A549 (cell line): ENCODE measurements at regions not wholly inside any gene's neighbourhood (a gene's known extent, or its start where the extent isn't known, plus 50 kb on each side); places are given as distances from the start of the nearest gene placed in this dataset.

Source experiments
- ATAC-seq, 2 experiments: fragments of 200-7000 bp in 1 of 2; fragments of >200 bp in 1 of 2; cut with Nextera tagmentation in 1 of 2; cut with Tn5 transposase in 1 of 2; 3 replicates each; pipeline versions ENCODE4 v1.8.0 to v1.9.1; 2018 to 2020; ENCODE audit warnings: mild to moderate bottlenecking in 1 of 2, moderate library complexity in 1 of 2
- CTCF ChIA-PET: fragments of 300-600 bp; sonication (Branson Sonifier 250); formaldehyde crosslinking; extraction: SDS; loops from one replicate; lab custom pipeline; 2021; ENCODE audit warnings: antibody characterized with exemption, inconsistent platforms; lab: Yijun Ruan, JAX
- POLR2A ChIA-PET: fragments of 350-600 bp; formaldehyde crosslinking; extraction: SDS; loops from one replicate; lab custom pipeline; 2021; ENCODE audit warnings: antibody characterized with exemption, inconsistent platforms; lab: Yijun Ruan, JAX
- DNase-seq, 2 experiments: peaks; one replicate each; pipeline versions ENCODE4 v3.0.0 to v3.0.0-alpha.2; 2011 to 2016; ENCODE audit warnings: low read depth in 1 of 2, low spot score in 1 of 2
- FAIRE-seq: peaks from 2 replicates; lab custom pipeline; 2011; peaks lifted over from hg19 to GRCh38; lab: Jason Lieb, UNC
- H3K27ac ChIP-seq, 2 experiments: fragments of >200 bp; sonication (Bioruptor Twin); formaldehyde crosslinking; 3 replicates each; pipeline ENCODE4 v1.5.1; 2016 to 2017
- H3K4me1 ChIP-seq: fragments of >200 bp; sonication (Bioruptor Twin); formaldehyde crosslinking; 3 replicates; pipeline ENCODE4 v1.6.1; 2016
- H3K4me2 ChIP-seq: fragments of >200 bp; sonication (Bioruptor Twin); formaldehyde crosslinking; 3 replicates; pipeline ENCODE4 v1.6.1; 2016
- H3K4me3 ChIP-seq: fragments of >200 bp; sonication (Bioruptor Twin); formaldehyde crosslinking; 3 replicates; pipeline ENCODE4 v1.5.1; 2016
- H3K9me3 ChIP-seq: fragments of >200 bp; sonication (Bioruptor Twin); formaldehyde crosslinking; 3 replicates; pipeline ENCODE4 v1.6.1; 2016
- CBX8 ChIP-seq: fragments of 200-600 bp; sonication (generic); IDR thresholded peaks from 2 replicates; pipeline ENCODE4 v1.6.1; 2016
- CHD2 ChIP-seq: fragments of 150-350 bp; IDR thresholded peaks from 2 replicates; pipeline ENCODE4 v1.6.1; 2014; ENCODE audit warnings: low read length; ENCODE audit not compliant: partially characterized antibody
- EHF ChIP-seq: fragments of 250-450 bp; sonication (Bioruptor Pico); IDR thresholded peaks from 2 replicates; pipeline ENCODE4 v1.5.0; 2020; ENCODE audit warnings: mild to moderate bottlenecking
- EP300 ChIP-seq, 2 experiments: fragments of >200 bp; sonication (Bioruptor Twin); formaldehyde crosslinking; IDR thresholded peaks; 2 replicates in 1 of 2; 3 replicates in 1 of 2; pipeline ENCODE4 v1.6.1; 2016 to 2017
- ESRRA ChIP-seq: fragments of 150-350 bp; IDR thresholded peaks from 2 replicates; pipeline ENCODE4 v1.6.1; 2014; ENCODE audit warnings: mild to moderate bottlenecking, low read length, borderline replicate concordance
- FOSL2 ChIP-seq, 2 experiments: fragments of 450-650 bp in 1 of 2; fragments of >200 bp in 1 of 2; sonication (Bioruptor Twin) in 1 of 2; formaldehyde crosslinking; IDR thresholded peaks; 2 replicates each; pipeline versions ENCODE4 v1.5.0 to v1.6.1; 2016 to 2020; ENCODE audit warnings: mild to moderate bottlenecking in 1 of 2, moderate library complexity in 1 of 2
- JUN ChIP-seq, 2 experiments: fragments of >200 bp; sonication (Bioruptor Twin); formaldehyde crosslinking; IDR thresholded peaks; 2 replicates in 1 of 2; 3 replicates in 1 of 2; pipeline ENCODE4 v1.6.1; 2016 to 2017
- JUNB ChIP-seq: fragments of >200 bp; sonication (Bioruptor Twin); formaldehyde crosslinking; IDR thresholded peaks from 2 replicates; pipeline ENCODE4 v1.6.1; 2016
- MAFK ChIP-seq: fragments of 450-650 bp; IDR thresholded peaks from 2 replicates; pipeline ENCODE4 v1.6.1; 2014; ENCODE audit not compliant: partially characterized antibody
- NPAS2 ChIP-seq: fragments of 250-450 bp; sonication (Bioruptor Pico); IDR thresholded peaks from 2 replicates; pipeline ENCODE4 v1.8.0; 2022; ENCODE audit warnings: mild to moderate bottlenecking, moderate library complexity, borderline replicate concordance
- PHF8 ChIP-seq: fragments of 200-600 bp; sonication (generic); IDR thresholded peaks from 2 replicates; pipeline ENCODE4 v1.6.1; 2016; ENCODE audit warnings: low read depth, mild to moderate bottlenecking, antibody characterized with exemption, moderate library complexity, borderline replicate concordance
- POLR2AphosphoS2 ChIP-seq: conservative IDR thresholded peaks from 2 replicates; pipeline ENCODE4 v1.6.1; 2012; ENCODE audit warnings: low read length, improper control_type of control experiment, inconsistent platforms
- RARB ChIP-seq: fragments of 250-450 bp; sonication (Bioruptor Pico); IDR thresholded peaks from 2 replicates; pipeline ENCODE4 v1.8.0; 2021; ENCODE audit warnings: mild to moderate bottlenecking, moderate library complexity
- RCOR1 ChIP-seq: fragments of 150-350 bp; IDR thresholded peaks from 2 replicates; pipeline ENCODE4 v1.6.1; 2014; ENCODE audit warnings: antibody characterized with exemption, low read length, low read depth
- RFX5 ChIP-seq: fragments of 450-650 bp; IDR thresholded peaks from 2 replicates; pipeline ENCODE4 v1.7.1; 2014; ENCODE audit warnings: antibody characterized with exemption, mild to moderate bottlenecking, moderate library complexity
- ZFP36 ChIP-seq: fragments of 450-650 bp; IDR thresholded peaks from 2 replicates; pipeline ENCODE4 v1.6.1; 2014; ENCODE audit warnings: borderline replicate concordance; ENCODE audit not compliant: partially characterized antibody
- ZSCAN20 ChIP-seq: fragments of 250-450 bp; sonication (Bioruptor Pico); IDR thresholded peaks from 2 replicates; pipeline ENCODE4 v1.8.0; 2022; ENCODE audit warnings: mild to moderate bottlenecking, moderate library complexity
- WGBS: methylation state at CpG from one replicate; pipeline ENCODE4 v1.1.6; 2017; ENCODE audit errors: missing lambda C conversion rate; 5-methylcytosine and 5-hydroxymethylcytosine counted together
- TF ChIP-seq, protein P1 (sequence below): fragments of 250-450 bp; sonication (Bioruptor Pico); IDR thresholded peaks from 2 replicates; pipeline ENCODE4 v1.5.0; 2021; ENCODE audit warnings: mild to moderate bottlenecking, moderate library complexity, borderline replicate concordance
- TF ChIP-seq, protein P2 (sequence below): fragments of 200-600 bp; sonication (generic); IDR thresholded peaks from 2 replicates; pipeline ENCODE4 v1.6.1; 2016; ENCODE audit warnings: antibody characterized with exemption, mild to moderate bottlenecking, moderate library complexity
- TF ChIP-seq, protein P3 (sequence below): fragments of 450-650 bp; IDR thresholded peaks from 2 replicates; pipeline ENCODE4 v1.6.1; 2014; ENCODE audit warnings: antibody characterized with exemption
- TF ChIP-seq, protein P4 (sequence below): IDR thresholded peaks from 2 replicates; pipeline ENCODE4 v1.6.1; 2012

DNA sequence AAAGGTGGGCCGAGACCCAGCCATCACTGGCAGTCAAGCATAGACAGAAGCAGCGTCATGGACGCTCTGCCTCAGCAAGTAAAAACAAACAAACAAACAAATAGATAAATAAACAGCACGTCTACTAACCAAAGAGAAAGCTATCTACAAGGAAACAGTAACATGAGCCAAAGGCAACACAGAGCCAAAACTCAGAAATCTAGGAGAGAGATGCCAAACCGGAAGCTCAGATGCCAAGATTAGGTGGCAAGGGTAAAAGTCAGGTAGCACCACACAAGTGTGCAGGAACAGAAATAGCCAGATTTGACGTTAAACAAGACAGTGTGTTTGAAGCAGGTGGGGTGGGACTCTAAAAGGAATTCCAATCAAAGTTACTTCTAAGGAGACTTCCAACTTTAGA is 448.3 kb upstream of the NFIA start:
- ChIA-PET POLR2A (no interaction called here), CTCF (no interaction called here)
- H3K4me1 ChIP-seq: no peaks in the 10 kb centered on the region
- ATAC-seq (no peak), DNase-seq (no peak), FAIRE-seq (no peak)
- no peak overlapping the region for H3K27ac ChIP-seq
- no peak for TF ChIP-seq RCOR1
- TF ChIP-seq ZSCAN20 (CRISPR knock-in tag): no peak
- TF ChIP-seq POLR2AphosphoS2: no peak
- no peak for TF ChIP-seq CHD2
- TF ChIP-seq, protein P1, sequence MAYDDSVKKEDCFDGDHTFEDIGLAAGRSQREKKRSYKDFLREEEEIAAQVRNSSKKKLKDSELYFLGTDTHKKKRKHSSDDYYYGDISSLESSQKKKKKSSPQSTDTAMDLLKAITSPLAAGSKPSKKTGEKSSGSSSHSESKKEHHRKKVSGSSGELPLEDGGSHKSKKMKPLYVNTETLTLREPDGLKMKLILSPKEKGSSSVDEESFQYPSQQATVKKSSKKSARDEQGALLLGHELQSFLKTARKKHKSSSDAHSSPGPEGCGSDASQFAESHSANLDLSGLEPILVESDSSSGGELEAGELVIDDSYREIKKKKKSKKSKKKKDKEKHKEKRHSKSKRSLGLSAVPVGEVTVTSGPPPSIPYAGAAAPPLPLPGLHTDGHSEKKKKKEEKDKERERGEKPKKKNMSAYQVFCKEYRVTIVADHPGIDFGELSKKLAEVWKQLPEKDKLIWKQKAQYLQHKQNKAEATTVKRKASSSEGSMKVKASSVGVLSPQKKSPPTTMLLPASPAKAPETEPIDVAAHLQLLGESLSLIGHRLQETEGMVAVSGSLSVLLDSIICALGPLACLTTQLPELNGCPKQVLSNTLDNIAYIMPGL (CRISPR knock-in tag): no peak
- TF ChIP-seq ESRRA: no peak
- TF ChIP-seq, protein P2, sequence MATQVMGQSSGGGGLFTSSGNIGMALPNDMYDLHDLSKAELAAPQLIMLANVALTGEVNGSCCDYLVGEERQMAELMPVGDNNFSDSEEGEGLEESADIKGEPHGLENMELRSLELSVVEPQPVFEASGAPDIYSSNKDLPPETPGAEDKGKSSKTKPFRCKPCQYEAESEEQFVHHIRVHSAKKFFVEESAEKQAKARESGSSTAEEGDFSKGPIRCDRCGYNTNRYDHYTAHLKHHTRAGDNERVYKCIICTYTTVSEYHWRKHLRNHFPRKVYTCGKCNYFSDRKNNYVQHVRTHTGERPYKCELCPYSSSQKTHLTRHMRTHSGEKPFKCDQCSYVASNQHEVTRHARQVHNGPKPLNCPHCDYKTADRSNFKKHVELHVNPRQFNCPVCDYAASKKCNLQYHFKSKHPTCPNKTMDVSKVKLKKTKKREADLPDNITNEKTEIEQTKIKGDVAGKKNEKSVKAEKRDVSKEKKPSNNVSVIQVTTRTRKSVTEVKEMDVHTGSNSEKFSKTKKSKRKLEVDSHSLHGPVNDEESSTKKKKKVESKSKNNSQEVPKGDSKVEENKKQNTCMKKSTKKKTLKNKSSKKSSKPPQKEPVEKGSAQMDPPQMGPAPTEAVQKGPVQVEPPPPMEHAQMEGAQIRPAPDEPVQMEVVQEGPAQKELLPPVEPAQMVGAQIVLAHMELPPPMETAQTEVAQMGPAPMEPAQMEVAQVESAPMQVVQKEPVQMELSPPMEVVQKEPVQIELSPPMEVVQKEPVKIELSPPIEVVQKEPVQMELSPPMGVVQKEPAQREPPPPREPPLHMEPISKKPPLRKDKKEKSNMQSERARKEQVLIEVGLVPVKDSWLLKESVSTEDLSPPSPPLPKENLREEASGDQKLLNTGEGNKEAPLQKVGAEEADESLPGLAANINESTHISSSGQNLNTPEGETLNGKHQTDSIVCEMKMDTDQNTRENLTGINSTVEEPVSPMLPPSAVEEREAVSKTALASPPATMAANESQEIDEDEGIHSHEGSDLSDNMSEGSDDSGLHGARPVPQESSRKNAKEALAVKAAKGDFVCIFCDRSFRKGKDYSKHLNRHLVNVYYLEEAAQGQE: no peak
- TF ChIP-seq EP300 (IDR thresholded peaks at IDR 0.05): no peak
- TF ChIP-seq NPAS2 (CRISPR knock-in tag): no peak
- no peak for TF ChIP-seq JUNB
- no peak for TF ChIP-seq RARB (CRISPR knock-in tag)
- TF ChIP-seq JUN (IDR thresholded peaks at IDR 0.05): no peak
- TF ChIP-seq ZFP36: no peak
- no peak for TF ChIP-seq RFX5
- no peak for TF ChIP-seq CBX8
- TF ChIP-seq FOSL2 (IDR thresholded peaks at IDR 0.05): no peak
- no peak for TF ChIP-seq FOSL2 (CRISPR knock-in tag; IDR thresholded peaks at IDR 0.05)
- no peak for TF ChIP-seq MAFK
- TF ChIP-seq, protein P3, sequence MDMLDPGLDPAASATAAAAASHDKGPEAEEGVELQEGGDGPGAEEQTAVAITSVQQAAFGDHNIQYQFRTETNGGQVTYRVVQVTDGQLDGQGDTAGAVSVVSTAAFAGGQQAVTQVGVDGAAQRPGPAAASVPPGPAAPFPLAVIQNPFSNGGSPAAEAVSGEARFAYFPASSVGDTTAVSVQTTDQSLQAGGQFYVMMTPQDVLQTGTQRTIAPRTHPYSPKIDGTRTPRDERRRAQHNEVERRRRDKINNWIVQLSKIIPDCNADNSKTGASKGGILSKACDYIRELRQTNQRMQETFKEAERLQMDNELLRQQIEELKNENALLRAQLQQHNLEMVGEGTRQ: no peak
- no peak for TF ChIP-seq PHF8
- TF ChIP-seq EHF (CRISPR knock-in tag): no peak
- H3K4me3 ChIP-seq: no peak overlapping the region
- no peaks in the 10 kb centered on the region for H3K9me3 ChIP-seq
- 17% methylated on average over 6 of the region's 6 CpGs for WGBS
- no peak overlapping the region for H3K4me2 ChIP-seq

GRCh38 chr1:60622486-60622885 is 459.9 kb upstream of the NFIA start:
- Histone ChIP-seq H3K27ac (no peak overlapping the region), H3K9me3 (no peaks in the 10 kb centered on the region), H3K4me2 (no peak overlapping the region), H3K4me1 (no peaks in the 10 kb centered on the region), H3K4me3 (no peak overlapping the region)
- FAIRE-seq: no peak
- ChIA-PET POLR2A (no interaction called here), CTCF (interaction anchor here (0.7 kb wide), 1 partner anchor 265 kb away, joined by 3 read pairs; no protein-coding TSS in a partner anchor)
- no peak for DNase-seq
- WGBS: 3% methylated on average over 2 of the region's 2 CpGs
- no peak for ATAC-seq
- no peak for TF ChIP-seq ESRRA
- no peak for TF ChIP-seq CBX8
- TF ChIP-seq ZSCAN20 (CRISPR knock-in tag): no peak
- TF ChIP-seq RCOR1: no peak
- no peak for TF ChIP-seq RFX5
- TF ChIP-seq, protein P4, sequence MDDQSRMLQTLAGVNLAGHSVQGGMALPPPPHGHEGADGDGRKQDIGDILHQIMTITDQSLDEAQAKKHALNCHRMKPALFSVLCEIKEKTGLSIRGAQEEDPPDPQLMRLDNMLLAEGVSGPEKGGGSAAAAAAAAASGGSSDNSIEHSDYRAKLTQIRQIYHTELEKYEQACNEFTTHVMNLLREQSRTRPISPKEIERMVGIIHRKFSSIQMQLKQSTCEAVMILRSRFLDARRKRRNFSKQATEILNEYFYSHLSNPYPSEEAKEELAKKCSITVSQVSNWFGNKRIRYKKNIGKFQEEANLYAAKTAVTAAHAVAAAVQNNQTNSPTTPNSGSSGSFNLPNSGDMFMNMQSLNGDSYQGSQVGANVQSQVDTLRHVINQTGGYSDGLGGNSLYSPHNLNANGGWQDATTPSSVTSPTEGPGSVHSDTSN: no peak
- no peak for TF ChIP-seq MAFK
